Endothelial cell of umbilical vein (primary cell): ENCODE measurements at regions not wholly inside any gene's neighbourhood (a gene's known extent, or its start where the extent isn't known, plus 50 kb on each side); places are given as distances from the start of the nearest gene placed in this dataset.

ENCODE experiments used
- BruUV-seq: library from RNA; stranded (reverse); fragments of 400-500 nt; replicated peaks from 2 replicates; lab custom pipeline; 2021; lab: Mats Ljungman, UMichigan
- CTCF ChIA-PET: fragments of 300-600, 350-600 bp; sonication (Branson Sonifier 250); formaldehyde crosslinking; loops from one replicate; lab custom pipeline; 2021; ENCODE audit warnings: antibody characterized with exemption, inconsistent platforms; lab: Charles Lee
- POLR2A ChIA-PET: fragments of 300-600, 350-600 bp; sonication (Branson Sonifier 250); formaldehyde crosslinking; loops from one replicate; lab custom pipeline; 2021; ENCODE audit warnings: antibody characterized with exemption, inconsistent platforms; lab: Charles Lee
- DNase-seq: peaks from one replicate; pipeline ENCODE4 v3.0.0-alpha.2; 2011; ENCODE audit warnings: low read depth, low spot score
- FAIRE-seq: peaks from 2 replicates; lab custom pipeline; 2011; peaks lifted over from hg19 to GRCh38; lab: Jason Lieb, UNC
- H2AFZ ChIP-seq: 2 replicates; pipeline ENCODE4 v1.6.0; 2012; ENCODE audit warnings: low read depth, low read length, control low read depth, inconsistent platforms
- H3K27ac ChIP-seq: 2 replicates; pipeline ENCODE4 v1.5.1; 2011; ENCODE audit warnings: low read depth, mild to moderate bottlenecking, control low read depth, low read length, moderate library complexity; ENCODE audit not compliant: insufficient read depth
- H3K27me3 ChIP-seq, 2 experiments: 2 replicates each; pipeline versions ENCODE4 v1.6.0 to v1.6.1; 2011; ENCODE audit warnings: low read length in 2 of 2, mixed read lengths in 1 of 2; ENCODE audit not compliant: control insufficient read depth in 2 of 2, insufficient read depth in 2 of 2
- H3K36me3 ChIP-seq, 2 experiments: 2 replicates in 1 of 2; 3 replicates in 1 of 2; pipeline ENCODE4 v1.5.1; 2011; ENCODE audit warnings: low read length in 2 of 2, mild to moderate bottlenecking in 1 of 2, moderate library complexity in 1 of 2; ENCODE audit not compliant: control insufficient read depth in 2 of 2, insufficient read depth in 2 of 2; ENCODE audit errors: extremely low read depth in 1 of 2
- H3K4me1 ChIP-seq: 3 replicates; pipeline ENCODE4 v1.5.1; 2011; ENCODE audit warnings: mild to moderate bottlenecking, low read length; ENCODE audit not compliant: control insufficient read depth, insufficient read depth; ENCODE audit errors: extremely low read depth
- H3K4me2 ChIP-seq: 2 replicates; pipeline ENCODE4 v1.6.1; 2011; ENCODE audit warnings: low read length, control low read depth, mixed read lengths; ENCODE audit not compliant: insufficient read depth
- H3K4me3 ChIP-seq, 3 experiments: fragments of 200-600 bp in 1 of 3; sonication (generic), shearing (Covaris generic) in 1 of 3; replicated peaks in 1 of 3; 2 replicates each; pipeline ENCODE4 v1.5.1; 2011 to 2016; ENCODE audit warnings: control low read depth in 3 of 3, low read length in 3 of 3, mild to moderate bottlenecking in 2 of 3, inconsistent platforms in 1 of 3, low read depth in 1 of 3, moderate library complexity in 1 of 3; ENCODE audit not compliant: insufficient read depth in 1 of 3
- H3K79me2 ChIP-seq: 2 replicates; pipeline ENCODE4 v1.6.0; 2012; ENCODE audit warnings: low read length, inconsistent platforms; ENCODE audit not compliant: control insufficient read depth, insufficient read depth
- H3K9ac ChIP-seq: replicated peaks from 2 replicates; pipeline ENCODE3; 2011; ENCODE audit warnings: low read length, control low read depth; ENCODE audit not compliant: insufficient read depth; ENCODE audit errors: extremely low read depth
- H3K9me1 ChIP-seq: replicated peaks from 3 replicates; pipeline ENCODE4 v1.6.0; 2011; ENCODE audit warnings: mild to moderate bottlenecking, low read length; ENCODE audit not compliant: control insufficient read depth, insufficient read depth; ENCODE audit errors: extremely low read depth
- H3K9me3 ChIP-seq: replicated peaks from 2 replicates; pipeline ENCODE4 v1.5.1; 2012; ENCODE audit warnings: low read length, inconsistent platforms; ENCODE audit not compliant: control insufficient read depth, insufficient read depth
- H4K20me1 ChIP-seq: replicated peaks from 2 replicates; pipeline ENCODE3; 2011; ENCODE audit warnings: mild to moderate bottlenecking, low read length; ENCODE audit not compliant: control insufficient read depth, insufficient read depth; ENCODE audit errors: extremely low read depth
- CTCF ChIP-seq, 2 donors: IDR thresholded peaks; 1 replicate in 1 of 2; 2 replicates in 1 of 2; pipeline ENCODE4 v1.5.1; 2011; ENCODE audit warnings: low read length in 2 of 2, mild to moderate bottlenecking in 2 of 2, moderate library complexity in 2 of 2, control low read depth in 1 of 2, inconsistent platforms in 1 of 2, low read depth in 1 of 2; ENCODE audit not compliant: insufficient read depth in 1 of 2; ENCODE audit errors: extremely low read depth in 1 of 2
- EZH2 ChIP-seq: IDR thresholded peaks from 2 replicates; pipeline ENCODE4 v1.6.1; 2012; ENCODE audit warnings: borderline replicate concordance, low read depth, mild to moderate bottlenecking, moderate library complexity, low read length, inconsistent platforms; ENCODE audit not compliant: severe bottlenecking
- FOS ChIP-seq: IDR thresholded peaks from 2 replicates; pipeline ENCODE4 v1.6.1; 2011; ENCODE audit warnings: mild to moderate bottlenecking, low read length, moderate library complexity, borderline replicate concordance; ENCODE audit not compliant: insufficient read depth
- GATA2 ChIP-seq: IDR thresholded peaks from 2 replicates; pipeline ENCODE4 v1.7.0; 2011; ENCODE audit warnings: low read depth, mild to moderate bottlenecking, moderate library complexity, mixed read lengths, low read length; ENCODE audit not compliant: insufficient read length, insufficient read depth
- JUN ChIP-seq: IDR thresholded peaks from 2 replicates; pipeline ENCODE4 v1.6.1; 2011; ENCODE audit warnings: borderline replicate concordance, low read depth; ENCODE audit not compliant: insufficient read length, insufficient read depth
- MAX ChIP-seq: IDR thresholded peaks from 2 replicates; pipeline ENCODE4 v1.6.1; 2011; ENCODE audit not compliant: insufficient read depth, insufficient read length
- MYC ChIP-seq: IDR thresholded peaks from one replicate; pipeline ENCODE4 v1.6.1; 2011; ENCODE audit warnings: mild to moderate bottlenecking, low read depth, low read length
- POLR2A ChIP-seq: IDR thresholded peaks from 2 replicates; pipeline ENCODE4 v1.6.1; 2012; ENCODE audit warnings: low read depth, mild to moderate bottlenecking, control low read depth, low read length
- POLR2AphosphoS5 ChIP-seq: IDR thresholded peaks from 2 replicates; pipeline ENCODE4 v1.6.1; 2012; ENCODE audit warnings: low read depth, mild to moderate bottlenecking, control low read depth, low read length, moderate library complexity; ENCODE audit not compliant: insufficient read depth
- dilution Hi-C: fragments of 300-500 bp; cut with MboI; formaldehyde crosslinking; loops from one replicate; pipeline ENCODE4 v1.15.0; 2019; ENCODE audit warnings: low sequenced_read_pairs; ENCODE audit not compliant: extremely low pct_ligation_motif_present
- intact Hi-C: fragments of 100-400 bp; cut with micrococcal nuclease; formaldehyde crosslinking; loops from one replicate; pipeline ENCODE4 v1.10.0; 2022

GRCh38 chr4:25549413-25549812 is 106.2 kb upstream of the SLC34A2 start:
- no peaks in the 10 kb centered on the region for H3K27me3 ChIP-seq
- H3K36me3 ChIP-seq = no peaks in the 10 kb centered on the region
- H3K27ac ChIP-seq = no peak overlapping the region
- FAIRE-seq (no peak), DNase-seq (no peak)
- no peak overlapping the region for H3K4me2 ChIP-seq
- no peaks in the 10 kb centered on the region for H3K9me3 ChIP-seq
- dilution Hi-C loops (no loop called here), intact Hi-C loops (no loop called here)
- BruUV-seq = no TSS peak
- H2AFZ ChIP-seq = no peak overlapping the region
- CTCF ChIA-PET = no interaction called here
- POLR2A ChIA-PET = no interaction called here
- H4K20me1 ChIP-seq = no peaks in the 10 kb centered on the region
- H3K4me3 ChIP-seq = no peak overlapping the region
- no peaks in the 10 kb centered on the region for H3K4me1 ChIP-seq
- no peaks in the 10 kb centered on the region for H3K79me2 ChIP-seq
- no peaks in the 10 kb centered on the region for H3K9me1 ChIP-seq
- no peak overlapping the region for H3K9ac ChIP-seq
- TF ChIP-seq FOS (no peak), MYC (no peak)

GRCh38 chr4:25550376-25551030 is 105.1 kb upstream of the SLC34A2 start:
- Histone ChIP-seq H3K9me3 (no peaks in the 10 kb centered on the region), H3K27ac (no peak overlapping the region), H2AFZ (no peak overlapping the region), H3K9ac (no peak overlapping the region), H3K79me2 (no peaks in the 10 kb centered on the region), H3K9me1 (no peaks in the 10 kb centered on the region), H3K27me3 (no peaks in the 10 kb centered on the region), H3K4me2 (no peak overlapping the region), H3K4me3 (no peak overlapping the region), H3K36me3 (no peaks in the 10 kb centered on the region), H4K20me1 (no peaks in the 10 kb centered on the region), H3K4me1 (no peaks in the 10 kb centered on the region)
- FAIRE-seq (no peak), DNase-seq (no peak)
- dilution Hi-C loops (no loop called here), intact Hi-C loops (loop anchor here (5.0 kb wide), 1 partner anchor 108 kb away; no protein-coding TSS in a partner anchor)
- ChIA-PET POLR2A (no interaction called here), CTCF (no interaction called here)
- BruUV-seq = no TSS peak
- TF ChIP-seq GATA2 = no peak
- no peak for TF ChIP-seq JUN
- no peak for TF ChIP-seq EZH2
- TF ChIP-seq MAX = no peak
- no peak for TF ChIP-seq CTCF (IDR thresholded peaks at IDR 0.05; ENCODE audit: extremely low read depth in 1 of 2, insufficient read depth in 1 of 2, low read depth in 1 of 2, low read length in 2 of 2)
- TF ChIP-seq FOS = no peak
- no peak for TF ChIP-seq POLR2AphosphoS5
- no peak for TF ChIP-seq POLR2A
- no peak for TF ChIP-seq MYC
